ENCODE measurements at regions not wholly inside any gene's neighbourhood (a gene's known extent, or its start where the extent isn't known, plus 50 kb on each side); places are given as distances from the start of the nearest gene placed in this dataset.

DNA sequence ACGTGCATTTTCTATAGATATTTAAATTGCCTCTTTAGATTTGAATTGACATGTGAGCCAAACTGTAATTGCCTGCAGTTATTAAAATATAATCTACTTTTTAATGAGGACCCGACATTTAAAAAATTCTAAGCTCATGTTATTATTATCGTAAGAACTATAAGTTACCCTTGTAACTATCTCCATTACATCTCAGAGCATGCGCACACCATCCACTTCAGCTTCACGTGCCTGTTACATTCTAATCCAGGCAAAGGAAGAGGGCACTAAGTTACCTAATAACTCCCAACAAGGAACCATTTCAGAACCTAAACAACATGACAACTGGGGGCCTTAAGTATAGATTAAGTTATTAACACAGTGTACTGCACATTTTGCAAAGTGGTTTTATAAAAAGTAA is 509.0 kb upstream of the DPP6 start:
- no peak overlapping the region for H3K4me2 ChIP-seq (ENCODE audit: low read depth, low read length)
- no peak overlapping the region for H3K9ac ChIP-seq (ENCODE audit: low read depth, low read length)
- no peaks in the 10 kb centered on the region for H3K27me3 ChIP-seq (ENCODE audit: control insufficient read depth, insufficient read depth, low read length)
- peaks cover 16% of the 10 kb centered on the region for H3K9me3 ChIP-seq (ENCODE audit: control insufficient read depth, insufficient read depth, low read length)
- no peak overlapping the region for H2BK15ac ChIP-seq (ENCODE audit: low read depth, low read length)
- H3K4ac ChIP-seq (ENCODE audit: low read depth, low read length), result no peak overlapping the region
- H3K14ac ChIP-seq (replicated peaks; ENCODE audit: low read depth, low read length), result no peak overlapping the region
- ATAC-seq (ENCODE audit: low read depth) (no peak), DNase-seq (no peak)
- no peak overlapping the region for H3K23ac ChIP-seq (ENCODE audit: low read depth, low read length)
- H4K8ac ChIP-seq (ENCODE audit: low read depth in 2 of 2, low read length in 2 of 2), result no peak overlapping the region
- no TSS peak for BruUV-seq (replicated peaks)
- no peak overlapping the region for H3K18ac ChIP-seq (ENCODE audit: low read depth, low read length)
- no peak overlapping the region for H2BK120ac ChIP-seq (ENCODE audit: low read depth, low read length)
- no peaks in the 10 kb centered on the region for H4K20me1 ChIP-seq (ENCODE audit: insufficient read depth, low read length)
- H3K4me3 ChIP-seq (ENCODE audit: insufficient read depth, low read depth, low read length), result no peak overlapping the region
- dilution Hi-C loops (cut with HindIII; ENCODE audit: low sequenced_read_pairs, unreplicated experiment) (no loop called here), intact Hi-C loops (cut with micrococcal nuclease) (no loop called here), in situ Hi-C loops (cut with MboI; ENCODE audit: low sequenced_read_pairs) (no loop called here)
- CTCF ChIA-PET, result no interaction called here
- no peak overlapping the region for H4K91ac ChIP-seq (ENCODE audit: insufficient read depth, low read depth, low read length)
- no peak overlapping the region for H4K5ac ChIP-seq (ENCODE audit: low read depth, low read length)
- H3K9me1 ChIP-seq (ENCODE audit: insufficient read depth, low read length), result no peaks in the 10 kb centered on the region
- H2AFZ ChIP-seq (replicated peaks; ENCODE audit: low read length, poor library complexity), result no peak overlapping the region
- H2BK5ac ChIP-seq (ENCODE audit: low read depth, low read length, poor library complexity, severe bottlenecking), result no peak overlapping the region
- H3K4me1 ChIP-seq (ENCODE audit: control insufficient read depth, insufficient read depth, low read length), result no peaks in the 10 kb centered on the region
- POLR2A ChIA-PET (ENCODE audit: unreplicated experiment), result no interaction called here
- no peak for TF ChIP-seq CTCF (conservative IDR thresholded peaks at IDR 0.05; ENCODE audit: low read depth, low read length)
- TF ChIP-seq RCOR1 (IDR thresholded peaks at IDR 0.05; ENCODE audit: insufficient replicate concordance, low read length), result no peak
- no peak for TF ChIP-seq BHLHE40 (IDR thresholded peaks at IDR 0.05; ENCODE audit: low read depth, low read length)
- TF ChIP-seq SMC3 (IDR thresholded peaks at IDR 0.05; ENCODE audit: low read depth, low read length), result no peak
- TF ChIP-seq NFE2L2 (IDR thresholded peaks at IDR 0.05; ENCODE audit: low read depth, low read length), result no peak
- TF ChIP-seq POLR2A (IDR thresholded peaks at IDR 0.05; ENCODE audit: low read depth, low read length), result no peak
- no peak for TF ChIP-seq MAFK (IDR thresholded peaks at IDR 0.05; ENCODE audit: low read depth, low read length)
- no peak for TF ChIP-seq RFX5 (IDR thresholded peaks at IDR 0.05; ENCODE audit: low read depth, low read length)
- no peak for TF ChIP-seq MXI1 (IDR thresholded peaks at IDR 0.05; ENCODE audit: borderline replicate concordance, low read depth, low read length)
- no peak for TF ChIP-seq RAD21 (IDR thresholded peaks at IDR 0.05; ENCODE audit: low read length)
- TF ChIP-seq FOS (IDR thresholded peaks at IDR 0.05; ENCODE audit: low read depth, low read length), result no peak
- no peak for TF ChIP-seq USF2 (IDR thresholded peaks at IDR 0.05; ENCODE audit: low read depth, low read length)
- no peak for TF ChIP-seq CHD1 (IDR thresholded peaks at IDR 0.05; ENCODE audit: low read depth, low read length)
- no peak for TF ChIP-seq CEBPB (IDR thresholded peaks at IDR 0.05; ENCODE audit: low read depth, low read length)
- no peak for TF ChIP-seq ELK1 (IDR thresholded peaks at IDR 0.05; ENCODE audit: borderline replicate concordance, low read depth, low read length)
- TF ChIP-seq MAZ (IDR thresholded peaks at IDR 0.05; ENCODE audit: borderline replicate concordance, low read depth, low read length), result no peak
- WGBS, 2 experiments (ENCODE audit: extremely low coverage in 2 of 2, insufficient read length in 1 of 2), result no CpG with 5 or more reads among the region's 5 CpGs
- H3K56ac ChIP-seq (ENCODE audit: extremely low read depth, insufficient read depth, low read length), result no peak overlapping the region
- no peaks in the 10 kb centered on the region for H3K36me3 ChIP-seq (ENCODE audit: control insufficient read depth, insufficient read depth, low read length)
- H2AK5ac ChIP-seq (ENCODE audit: low read depth, low read length), result no peak overlapping the region
- H2BK20ac ChIP-seq (ENCODE audit: low read depth, low read length), result no peak overlapping the region
- no peaks in the 10 kb centered on the region for H3K79me1 ChIP-seq (ENCODE audit: low read depth in 1 of 2, low read length in 2 of 2)
- H2AK9ac ChIP-seq (replicated peaks; ENCODE audit: low read depth, low read length, poor library complexity), result no peak overlapping the region
- H3K27ac ChIP-seq (ENCODE audit: insufficient read depth, low read length), result no peak overlapping the region
